B cell (primary cell): ENCODE measurements at regions not wholly inside any gene's neighbourhood (a gene's known extent, or its start where the extent isn't known, plus 50 kb on each side); places are given as distances from the start of the nearest gene placed in this dataset. TPM values are rescaled to one million over a fixed set of nuclear protein-coding genes. Genes with fewer than 3 reads are reported as not detected.

ENCODE experiments used
- ATAC-seq: fragments of 200-7000 bp; cut with Tn5 transposase; one replicate; pipeline ENCODE4 v1.10.0; 2021; ENCODE audit warnings: low read depth, mild to moderate bottlenecking, moderate number of reproducible peaks, moderate library complexity
- CTCF ChIA-PET: fragments of 350-600 bp; sonication (Branson Sonifier 250); formaldehyde crosslinking; loops from one replicate; lab custom pipeline; 2021; ENCODE audit warnings: antibody characterized with exemption, inconsistent platforms; lab: Charles Lee
- POLR2A ChIA-PET: fragments of 350-600 bp; sonication (Branson Sonifier 250); formaldehyde crosslinking; loops from one replicate; lab custom pipeline; 2021; ENCODE audit warnings: antibody characterized with exemption; lab: Charles Lee
- DNase-seq: peaks from one replicate; pipeline ENCODE4 v3.0.0; 2013
- H2AFZ ChIP-seq: 2 replicates; pipeline ENCODE4 v1.6.1; 2012; ENCODE audit warnings: mild to moderate bottlenecking, low read depth, low read length; ENCODE audit not compliant: insufficient read depth, poor library complexity, severe bottlenecking
- H3K27ac ChIP-seq, 2 donors: 1 replicate in 1 of 2; 2 replicates in 1 of 2; pipeline ENCODE4 v1.5.1; 2012 to 2013; ENCODE audit warnings: low read length in 2 of 2, mild to moderate bottlenecking in 2 of 2, moderate library complexity in 1 of 2
- H3K27me3 ChIP-seq, 4 experiments: fragments of 200-600 bp in 1 of 4; sonication (generic) in 1 of 4; replicated peaks in 1 of 4; 1 replicate in 2 of 4; 2 replicates in 2 of 4; pipeline versions ENCODE4 v1.6.1 to v1.7.0; 2013 to 2016; ENCODE audit warnings: low read length in 3 of 4, mild to moderate bottlenecking in 2 of 4, mixed read lengths in 1 of 4, moderate library complexity in 1 of 4; ENCODE audit not compliant: insufficient read depth in 4 of 4, control insufficient read depth in 3 of 4; ENCODE audit errors: control extremely low read depth in 1 of 4
- H3K36me3 ChIP-seq, 2 experiments: replicated peaks in 1 of 2; 1 replicate in 1 of 2; 2 replicates in 1 of 2; pipeline versions ENCODE4 v1.6.1 to v1.7.1; 2013; ENCODE audit warnings: low read length in 1 of 2; ENCODE audit not compliant: insufficient read depth in 2 of 2, control insufficient read depth in 1 of 2; ENCODE audit errors: control extremely low read depth in 1 of 2, extremely low read depth in 1 of 2
- H3K4me1 ChIP-seq, 2 donors: fragments of 200-600 bp in 1 of 2; sonication (generic) in 1 of 2; 1 replicate in 1 of 2; 2 replicates in 1 of 2; pipeline versions ENCODE4 v1.5.1 to v1.6.1; 2013 to 2017; ENCODE audit warnings: low read length in 2 of 2; ENCODE audit not compliant: control insufficient read depth in 2 of 2, insufficient read depth in 2 of 2
- H3K4me2 ChIP-seq: replicated peaks from 2 replicates; pipeline ENCODE3; 2012; ENCODE audit warnings: mild to moderate bottlenecking, low read depth, low read length; ENCODE audit not compliant: poor library complexity, severe bottlenecking
- H3K4me3 ChIP-seq, 5 experiments: fragments of 200-600 bp in 1 of 5; sonication (generic) in 1 of 5; 1 replicate in 3 of 5; 2 replicates in 2 of 5; pipeline versions ENCODE4 v1.5.1 to v1.7.0; 2011 to 2016; ENCODE audit warnings: low read length in 4 of 5, mild to moderate bottlenecking in 4 of 5, low read depth in 2 of 5, control low read depth in 1 of 5, moderate library complexity in 1 of 5; ENCODE audit not compliant: insufficient read depth in 1 of 5; ENCODE audit errors: control extremely low read depth in 1 of 5, extremely low read depth in 1 of 5
- H3K79me2 ChIP-seq: fragments of 200-600 bp; sonication (generic); one replicate; pipeline ENCODE4 v1.6.0; 2016; ENCODE audit warnings: low read length; ENCODE audit not compliant: control insufficient read depth, insufficient read depth
- H3K9ac ChIP-seq: fragments of 200-600 bp; sonication (generic); 2 replicates; pipeline ENCODE4 v1.6.1; 2017; ENCODE audit warnings: mild to moderate bottlenecking, low read length, moderate library complexity
- H3K9me3 ChIP-seq, 3 donors: one replicate each; pipeline versions ENCODE4 v1.6.1 to v1.7.1; 2013; ENCODE audit warnings: low read length in 2 of 3; ENCODE audit not compliant: control insufficient read depth in 2 of 3, insufficient read depth in 1 of 3; ENCODE audit errors: control extremely low read depth in 1 of 3
- H4K20me1 ChIP-seq: 2 replicates; pipeline ENCODE4 v1.6.0; 2012; ENCODE audit warnings: mild to moderate bottlenecking, low read length; ENCODE audit not compliant: insufficient read depth, control insufficient read depth, poor library complexity, severe bottlenecking
- H3K27ac Mint-ChIP-seq: one replicate; pipeline ENCODE4 v1.8.0; 2021; ENCODE audit warnings: mixed read lengths
- H3K27me3 Mint-ChIP-seq: one replicate; pipeline ENCODE4 v1.8.0; 2021; ENCODE audit warnings: mixed read lengths
- H3K4me1 Mint-ChIP-seq: one replicate; pipeline ENCODE4 v1.8.0; 2021; ENCODE audit warnings: mixed read lengths
- H3K4me3 Mint-ChIP-seq: one replicate; pipeline ENCODE4 v1.8.0; 2021; ENCODE audit warnings: mixed read lengths
- H3K9me3 Mint-ChIP-seq: one replicate; pipeline ENCODE4 v1.8.0; 2022; ENCODE audit warnings: mixed read lengths; ENCODE audit not compliant: insufficient read depth
- EZH2 ChIP-seq: IDR thresholded peaks from 2 replicates; pipeline ENCODE4 v1.6.1; 2012; ENCODE audit warnings: borderline replicate concordance, low read depth, mild to moderate bottlenecking, moderate library complexity, low read length; ENCODE audit not compliant: insufficient read depth, poor library complexity, severe bottlenecking
- WGBS: methylation state at CpG from one replicate; pipeline ENCODE4 v1.1.5; 2013; ENCODE audit warnings: missing lambda C conversion rate; ENCODE audit not compliant: insufficient coverage; 5-methylcytosine and 5-hydroxymethylcytosine counted together
- intact Hi-C: fragments of 100-400 bp; cut with micrococcal nuclease; formaldehyde crosslinking; loops from one replicate; pipeline ENCODE4 v1.10.0; 2022
- small RNA-seq: library from RNA; depleted of rRNA; stranded (forward); fragments of <200 nt; gene quantifications from one replicate; pipeline ENCODE3, GENCODE V24; 2012; ENCODE audit warnings: low replicate concordance, low read depth; ENCODE audit not compliant: insufficient read length
- TF ChIP-seq, protein P1 (sequence below): fragments of 200-600 bp; IDR thresholded peaks from one replicate; pipeline ENCODE4 v1.8.0; 2022; ENCODE audit warnings: antibody characterized with exemption, mild to moderate bottlenecking

GRCh38 chrX:106499473-106499872, 112.3 kb upstream of the RADX start:
- Histone ChIP-seq H2AFZ (no peak overlapping the region), H3K9me3 (peaks cover 0 to 2% (median 0%) of the 10 kb centered on the region in 3 donors), H3K4me2 (no peak overlapping the region), H3K27ac (no peak overlapping the region), H3K27me3 (peaks cover 0 to 2% (median 0%) of the 10 kb centered on the region in 4 experiments), H3K4me1 (no peaks in the 10 kb centered on the region), H4K20me1 (no peaks in the 10 kb centered on the region), H3K4me3 (no peak overlapping the region), H3K79me2 (no peaks in the 10 kb centered on the region), H3K9ac (no peak overlapping the region), H3K36me3 (no peaks in the 10 kb centered on the region)
- ChIA-PET CTCF (no interaction called here), POLR2A (no interaction called here)
- Mint-ChIP-seq H3K27me3 (no peaks in the 10 kb centered on the region), H3K27ac (no peak overlapping the region), H3K9me3 (no peaks in the 10 kb centered on the region), H3K4me3 (no peak overlapping the region), H3K4me1 (peaks cover 2% of the 10 kb centered on the region)
- intact Hi-C loops, result no loop called here
- ATAC-seq (no peak), DNase-seq (no peak)
- TF ChIP-seq EZH2, result no peak
- TF ChIP-seq, protein P1, sequence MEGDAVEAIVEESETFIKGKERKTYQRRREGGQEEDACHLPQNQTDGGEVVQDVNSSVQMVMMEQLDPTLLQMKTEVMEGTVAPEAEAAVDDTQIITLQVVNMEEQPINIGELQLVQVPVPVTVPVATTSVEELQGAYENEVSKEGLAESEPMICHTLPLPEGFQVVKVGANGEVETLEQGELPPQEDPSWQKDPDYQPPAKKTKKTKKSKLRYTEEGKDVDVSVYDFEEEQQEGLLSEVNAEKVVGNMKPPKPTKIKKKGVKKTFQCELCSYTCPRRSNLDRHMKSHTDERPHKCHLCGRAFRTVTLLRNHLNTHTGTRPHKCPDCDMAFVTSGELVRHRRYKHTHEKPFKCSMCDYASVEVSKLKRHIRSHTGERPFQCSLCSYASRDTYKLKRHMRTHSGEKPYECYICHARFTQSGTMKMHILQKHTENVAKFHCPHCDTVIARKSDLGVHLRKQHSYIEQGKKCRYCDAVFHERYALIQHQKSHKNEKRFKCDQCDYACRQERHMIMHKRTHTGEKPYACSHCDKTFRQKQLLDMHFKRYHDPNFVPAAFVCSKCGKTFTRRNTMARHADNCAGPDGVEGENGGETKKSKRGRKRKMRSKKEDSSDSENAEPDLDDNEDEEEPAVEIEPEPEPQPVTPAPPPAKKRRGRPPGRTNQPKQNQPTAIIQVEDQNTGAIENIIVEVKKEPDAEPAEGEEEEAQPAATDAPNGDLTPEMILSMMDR, result no peak

GRCh38 chrX:106510713-106511403, 100.9 kb upstream of the RADX start:
- Histone ChIP-seq H3K9me3 (no peaks in the 10 kb centered on the region), H3K27me3 (no peaks in the 10 kb centered on the region), H2AFZ (no peak overlapping the region), H3K27ac (no peak overlapping the region), H3K4me2 (no peak overlapping the region), H3K4me3 (no peak overlapping the region), H4K20me1 (no peaks in the 10 kb centered on the region), H3K4me1 (no peaks in the 10 kb centered on the region), H3K79me2 (no peaks in the 10 kb centered on the region), H3K36me3 (no peaks in the 10 kb centered on the region), H3K9ac (no peak overlapping the region)
- DNase-seq (no peak), ATAC-seq (no peak)
- Mint-ChIP-seq H3K4me1 (no peaks in the 10 kb centered on the region), H3K27me3 (no peaks in the 10 kb centered on the region), H3K9me3 (no peaks in the 10 kb centered on the region), H3K4me3 (no peak overlapping the region), H3K27ac (no peak overlapping the region)
- ChIA-PET POLR2A (no interaction called here), CTCF (no interaction called here)
- TF ChIP-seq, protein P1, result no peak
- no peak for TF ChIP-seq EZH2
- intact Hi-C loops, result no loop called here
- WGBS, result no CpG with 5 or more reads among the region's 1 CpG

Small RNA genes lying in the stretch of these regions (small RNA-seq; reads per million reads assigned to genes)
- gene AL133271.1 (not detected), gene RF00019 (not detected)
